ENCODE measurements at regions not wholly inside any gene's neighbourhood (a gene's known extent, or its start where the extent isn't known, plus 50 kb on each side); places are given as distances from the start of the nearest gene placed in this dataset.

DNA sequence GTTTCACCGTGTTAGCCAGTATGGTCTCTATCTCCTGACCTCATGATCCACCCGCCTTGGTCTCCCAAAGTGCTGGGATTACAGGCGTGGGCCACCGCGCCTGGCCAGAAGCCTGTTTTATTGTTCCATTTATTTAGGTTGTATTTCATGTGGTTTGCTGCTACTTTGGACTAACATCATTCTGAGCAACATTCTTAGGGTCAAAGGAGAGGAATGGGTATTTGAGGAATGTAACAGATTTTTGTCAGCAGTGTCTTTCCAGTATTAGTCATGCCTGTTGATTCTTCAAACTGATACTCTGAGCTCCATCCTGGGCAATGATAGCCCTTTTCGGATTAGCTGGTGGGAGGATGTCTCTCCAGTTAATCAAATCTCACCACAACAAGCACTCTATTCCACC lies 213.0 kb upstream of the CITED2 start:
- peak; percentile 58 for DNase-seq (ENCODE audit: low spot score)

DNA sequence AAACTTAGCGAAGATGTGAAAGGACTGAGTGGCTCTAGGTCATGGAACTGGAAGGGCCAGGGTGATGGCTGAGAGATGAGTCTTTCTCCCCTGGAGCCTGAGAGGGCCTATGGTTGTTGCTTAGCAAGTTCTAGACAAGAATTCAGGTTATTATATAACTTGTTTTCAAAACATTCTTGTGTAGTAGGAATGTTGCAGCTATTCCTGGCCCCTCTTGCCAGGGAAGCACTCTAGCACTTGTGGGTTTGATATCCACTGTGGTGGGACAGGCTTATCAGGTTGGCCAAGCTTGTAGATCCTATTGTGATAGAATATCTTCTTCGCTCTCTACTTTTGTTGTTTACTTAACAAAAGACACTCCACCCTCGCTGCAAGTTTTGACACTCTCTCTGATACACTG lies 211.8 kb upstream of the CITED2 start:
- DNase-seq (ENCODE audit: low spot score): no peak

DNA sequence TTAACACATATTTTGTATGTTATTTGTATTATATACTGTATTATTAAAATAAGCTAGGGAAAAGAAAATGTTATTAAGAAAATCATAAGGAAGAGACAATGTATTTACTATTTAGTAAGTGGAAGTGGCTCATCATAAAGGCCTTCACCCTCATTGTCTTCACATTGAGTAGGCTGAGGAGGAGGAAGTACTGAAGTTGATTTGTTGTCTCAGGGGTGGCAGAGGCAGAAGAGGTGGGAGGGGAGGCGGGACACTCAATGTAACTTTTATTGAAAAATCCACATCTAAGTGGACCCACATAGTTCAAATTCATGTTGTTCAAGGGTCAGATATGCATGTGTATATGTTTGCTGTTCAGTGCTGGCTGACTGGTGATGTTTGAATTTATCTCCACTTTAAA lies 210.2 kb upstream of the CITED2 start:
- DNase-seq (ENCODE audit: low spot score): no peak

DNA sequence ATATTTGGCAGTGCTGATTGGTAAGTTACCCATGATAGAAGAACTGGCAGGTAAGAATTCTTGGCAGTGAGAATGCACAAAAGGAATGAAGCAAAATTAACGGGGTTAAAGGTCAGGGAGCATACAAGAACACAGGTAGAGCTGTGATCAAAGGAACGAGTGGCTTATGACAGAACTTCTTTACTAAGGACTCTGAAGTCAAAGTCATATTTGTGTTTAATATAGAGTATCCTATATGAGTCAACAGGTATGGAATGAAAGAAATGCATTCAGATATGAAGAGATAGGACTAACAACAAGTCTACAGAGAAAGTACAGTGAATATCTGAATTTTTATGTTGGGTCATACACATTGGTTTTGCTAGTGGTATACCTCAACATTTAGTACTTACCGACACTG lies 209.0 kb upstream of the CITED2 start:
- DNase-seq (ENCODE audit: low spot score): no peak

GRCh38 chr6:139582956-139583355 lies 208.5 kb upstream of the CITED2 start:
- DNase-seq (ENCODE audit: low spot score): no peak

DNA sequence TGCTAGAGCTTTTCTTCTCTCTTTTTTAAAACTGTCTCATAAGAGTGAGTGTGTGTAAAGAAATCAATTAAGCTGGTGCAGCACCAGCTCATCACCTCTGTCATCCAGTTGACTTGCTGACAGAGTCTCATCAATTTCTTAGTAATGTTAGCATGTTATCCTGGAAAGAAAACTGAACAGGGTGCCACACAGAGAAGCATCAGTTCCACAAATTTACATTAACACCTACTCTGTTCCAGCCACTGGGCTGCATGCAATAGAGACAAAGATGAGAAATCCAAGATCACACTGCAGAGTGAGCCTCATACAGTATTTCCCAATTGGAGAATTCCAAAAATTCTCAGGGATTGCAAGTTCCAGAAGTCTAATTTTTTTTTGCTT lies 207.0 kb upstream of the CITED2 start:
- DNase-seq (ENCODE audit: low spot score): no peak

- no peak for DNase-seq (ENCODE audit: low spot score)
Observed at GRCh38 chr6:139580592-139581484, 206.4 kb upstream of the CITED2 start.

- DNase-seq (ENCODE audit: low spot score): peak; percentile 89
Observed at GRCh38 chr6:139577763-139578604, 203.5 kb upstream of the CITED2 start.

- DNase-seq (ENCODE audit: low spot score): no peak
Observed at GRCh38 chr6:139577124-139577762, 202.8 kb upstream of the CITED2 start.

GRCh38 chr6:139572001-139572400 lies 197.6 kb upstream of the CITED2 start:
- DNase-seq (ENCODE audit: low spot score): no peak

DNA sequence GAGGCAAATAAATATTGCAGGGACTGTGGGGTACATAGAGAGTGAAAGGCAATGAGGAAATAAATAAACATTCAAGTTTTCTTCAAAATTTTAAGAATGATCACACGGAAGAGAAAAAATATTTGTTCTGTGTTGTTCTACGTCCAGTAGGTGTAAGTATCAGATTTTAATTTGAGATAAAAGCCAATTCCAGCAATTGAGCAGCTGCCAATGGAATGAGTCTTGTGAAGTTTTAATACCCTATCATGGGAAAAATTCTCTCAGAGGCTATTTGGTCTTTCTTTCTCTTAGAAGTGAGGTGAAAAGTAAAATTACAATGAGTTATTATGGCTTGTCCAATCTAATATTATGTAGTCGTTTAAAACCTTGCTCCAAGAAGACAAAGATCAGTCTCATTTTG lies 195.7 kb upstream of the CITED2 start:
- no peak for DNase-seq (ENCODE audit: low spot score)

GRCh38 chr6:139569566-139569965 lies 195.1 kb upstream of the CITED2 start:
- DNase-seq (ENCODE audit: low spot score): no peak

- peak; percentile 63 for DNase-seq (ENCODE audit: low spot score)
Observed at GRCh38 chr6:139568956-139569538, 194.6 kb upstream of the CITED2 start.

GRCh38 chr6:139568151-139568955 lies 193.9 kb upstream of the CITED2 start:
- no peak for DNase-seq (ENCODE audit: low spot score)

GRCh38 chr6:139567095-139567494 lies 192.6 kb upstream of the CITED2 start:
- DNase-seq (ENCODE audit: low spot score): no peak

- no peak for DNase-seq (ENCODE audit: low spot score)
Observed at GRCh38 chr6:139565591-139565990, 191.1 kb upstream of the CITED2 start.

DNA sequence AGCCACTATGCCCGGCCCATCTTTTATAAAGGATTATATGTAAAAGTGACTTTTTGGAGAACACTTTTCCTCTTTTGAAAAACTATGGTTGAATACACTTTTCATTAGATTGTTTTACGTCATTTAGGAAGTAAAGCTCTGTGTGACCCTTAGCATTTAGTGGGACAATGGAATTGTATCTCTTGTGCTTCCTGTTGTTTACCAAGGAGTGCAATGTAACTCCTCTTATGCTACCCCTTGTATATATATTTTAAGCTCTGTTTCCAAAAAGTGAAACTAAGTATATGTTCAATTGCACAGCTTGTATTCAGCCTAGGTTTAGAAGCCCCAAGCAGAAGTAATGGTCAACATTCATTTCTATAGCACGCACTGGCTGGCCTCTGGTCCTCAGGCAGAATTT lies 183.1 kb upstream of the CITED2 start:
- no peak for DNase-seq (ENCODE audit: low spot score)

GRCh38 chr6:139556532-139556931 lies 182.1 kb upstream of the CITED2 start:
- DNase-seq (ENCODE audit: low spot score): no peak

- no peak for DNase-seq (ENCODE audit: low spot score)
Observed at GRCh38 chr6:139553916-139554315, 179.5 kb upstream of the CITED2 start.

DNA sequence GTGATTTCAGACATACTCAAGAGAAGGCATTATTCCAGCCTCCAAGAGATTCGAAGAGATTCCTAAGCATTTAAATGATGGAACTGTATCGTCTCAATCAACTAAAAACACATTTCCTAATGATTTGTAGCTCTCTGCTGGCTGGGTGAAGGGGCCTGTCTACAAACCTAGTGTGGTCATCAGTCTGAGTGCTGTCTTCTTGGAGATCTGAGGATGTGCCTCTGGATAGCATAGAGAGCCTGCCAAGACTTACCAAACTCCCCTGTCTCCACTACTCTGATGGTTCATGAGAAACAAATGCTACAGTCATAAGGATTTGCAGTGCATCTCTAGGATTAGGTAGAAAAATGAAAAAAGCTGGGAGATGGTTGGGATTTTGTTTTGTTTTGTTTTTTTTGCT lies 176.9 kb upstream of the CITED2 start:
- DNase-seq (ENCODE audit: low spot score): no peak

GRCh38 chr6:139550361-139550760 lies 175.9 kb upstream of the CITED2 start:
- DNase-seq (ENCODE audit: low spot score): no peak

All from umbilical cord (tissue), 1 donor.